NCI-H1694 (cell line): ENCODE measurements at regions not wholly inside any gene's neighbourhood (a gene's known extent, or its start where the extent isn't known, plus 50 kb on each side); places are given as distances from the start of the nearest gene placed in this dataset.
A peak's percentile ranks its signal among the peaks of the same experiment; 100 is the strongest.

Experiments used
- DNase-seq: peaks from one replicate; lab custom pipeline; 2025; lab: John Stamatoyannopoulos, UW

DNA sequence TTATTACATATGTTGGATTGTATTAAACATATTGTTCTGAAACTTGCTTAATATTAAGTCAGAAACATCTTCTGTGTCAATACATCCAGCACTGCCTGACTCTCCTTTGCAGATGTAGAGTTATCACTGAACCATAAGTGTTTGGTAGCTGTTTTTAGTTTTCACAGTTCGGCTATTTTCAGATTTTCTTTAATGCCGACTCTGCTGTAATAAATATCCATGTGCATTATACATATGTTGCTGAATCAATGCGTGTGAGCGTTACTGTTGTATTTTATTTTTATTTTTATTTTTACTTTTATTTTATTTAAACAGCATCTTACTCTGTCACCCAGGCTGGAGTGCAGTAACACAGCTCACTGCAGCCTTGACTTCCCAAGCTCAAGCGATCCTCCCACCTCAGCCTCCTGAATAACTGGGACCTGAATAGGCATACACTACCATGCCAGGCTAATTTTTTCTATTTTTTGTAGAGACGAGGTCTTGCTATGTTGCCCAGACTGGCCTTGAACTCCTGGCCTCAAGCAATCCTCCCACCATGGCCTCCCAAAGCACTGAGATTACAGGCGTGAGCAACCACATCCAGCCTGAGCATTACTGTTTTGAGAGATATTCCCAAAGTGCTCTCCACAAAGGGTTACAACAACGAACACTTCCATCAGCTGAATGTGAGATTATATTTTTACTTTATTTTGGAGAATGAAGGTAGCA lies 50.7 kb upstream of the NOCT start:
- no peak for DNase-seq

DNA sequence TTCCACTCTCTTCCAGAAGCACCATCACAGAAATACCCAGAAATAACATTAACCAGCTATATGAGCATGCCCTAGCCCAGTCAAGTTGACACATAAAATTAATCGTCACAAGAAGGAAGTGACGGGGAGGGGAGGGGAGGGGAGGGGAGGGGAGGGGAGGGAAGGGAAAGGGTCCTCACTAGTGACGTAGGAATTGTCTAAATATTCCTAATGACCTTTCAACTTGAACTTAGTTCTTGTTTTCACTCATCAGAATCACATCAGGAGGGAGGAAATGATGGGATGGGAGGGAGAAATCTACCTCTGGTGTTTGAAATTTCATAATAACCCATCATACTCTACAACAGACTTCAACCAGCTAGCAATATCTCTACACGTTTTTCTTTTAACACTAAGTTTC lies 52.2 kb upstream of the NOCT start:
- no peak for DNase-seq

DNA sequence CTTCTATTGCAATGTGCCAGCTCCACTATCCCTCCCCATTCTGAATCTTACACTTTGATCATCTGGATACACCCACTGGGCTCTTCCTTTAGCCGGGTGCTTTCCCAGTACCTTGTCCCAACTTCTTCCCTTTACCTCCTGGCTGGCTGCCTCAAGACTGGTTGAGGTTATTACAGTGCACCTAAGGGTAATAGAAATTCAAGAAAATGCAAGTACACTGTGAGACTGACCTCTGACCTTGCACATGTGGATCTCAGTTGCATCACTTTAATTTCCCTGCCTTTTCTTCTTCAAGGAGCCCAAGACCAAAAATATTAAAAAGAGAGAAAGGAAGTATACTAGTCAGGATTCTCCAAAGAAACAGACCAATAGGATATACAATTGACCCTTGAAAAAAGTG lies 53.9 kb upstream of the NOCT start:
- no peak for DNase-seq

DNA sequence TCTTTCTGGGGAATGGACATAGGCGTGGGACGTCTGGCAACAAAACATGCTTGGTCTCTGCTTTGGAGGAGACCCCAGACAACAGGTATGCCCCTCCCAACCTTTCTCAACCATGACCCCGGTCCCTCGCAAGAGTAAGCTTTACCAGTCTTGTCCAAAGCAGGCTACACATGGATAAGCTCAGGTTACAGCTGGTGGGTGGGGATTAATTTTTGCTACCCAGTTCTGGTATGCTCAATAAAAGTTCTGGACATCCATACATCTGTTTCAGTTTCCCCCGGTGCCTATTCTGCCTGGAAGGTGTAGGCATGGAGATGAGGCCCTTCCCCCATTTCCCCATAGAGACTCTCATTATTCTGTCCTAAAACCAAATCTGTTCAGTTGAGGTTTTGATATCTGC lies 54.5 kb upstream of the NOCT start:
- DNase-seq: no peak

DNA sequence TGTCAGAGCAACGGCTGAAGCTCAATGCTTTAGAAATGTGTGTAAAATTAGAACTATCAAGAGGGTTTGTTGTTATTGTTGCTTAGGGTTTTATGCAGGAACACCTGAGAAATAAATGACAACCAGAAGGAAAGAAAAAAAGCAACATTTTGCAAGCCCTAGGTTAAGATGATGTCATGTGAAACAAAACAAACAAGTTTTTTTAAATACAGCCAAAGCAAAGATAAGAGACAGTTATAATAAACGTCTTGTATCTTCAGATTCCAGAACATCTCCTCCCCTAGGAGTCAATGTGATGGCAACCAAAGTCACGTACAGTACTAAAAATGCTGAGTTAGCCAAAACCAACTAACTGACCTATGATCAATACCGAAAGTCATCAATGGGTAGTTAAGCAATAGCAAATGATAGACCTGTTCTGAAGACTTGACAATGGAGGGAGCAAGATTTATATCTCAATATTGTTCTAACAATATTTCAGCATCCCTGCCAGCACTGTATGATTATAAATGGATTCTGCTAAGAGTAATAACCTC lies 55.3 kb upstream of the NOCT start:
- DNase-seq: no peak

DNA sequence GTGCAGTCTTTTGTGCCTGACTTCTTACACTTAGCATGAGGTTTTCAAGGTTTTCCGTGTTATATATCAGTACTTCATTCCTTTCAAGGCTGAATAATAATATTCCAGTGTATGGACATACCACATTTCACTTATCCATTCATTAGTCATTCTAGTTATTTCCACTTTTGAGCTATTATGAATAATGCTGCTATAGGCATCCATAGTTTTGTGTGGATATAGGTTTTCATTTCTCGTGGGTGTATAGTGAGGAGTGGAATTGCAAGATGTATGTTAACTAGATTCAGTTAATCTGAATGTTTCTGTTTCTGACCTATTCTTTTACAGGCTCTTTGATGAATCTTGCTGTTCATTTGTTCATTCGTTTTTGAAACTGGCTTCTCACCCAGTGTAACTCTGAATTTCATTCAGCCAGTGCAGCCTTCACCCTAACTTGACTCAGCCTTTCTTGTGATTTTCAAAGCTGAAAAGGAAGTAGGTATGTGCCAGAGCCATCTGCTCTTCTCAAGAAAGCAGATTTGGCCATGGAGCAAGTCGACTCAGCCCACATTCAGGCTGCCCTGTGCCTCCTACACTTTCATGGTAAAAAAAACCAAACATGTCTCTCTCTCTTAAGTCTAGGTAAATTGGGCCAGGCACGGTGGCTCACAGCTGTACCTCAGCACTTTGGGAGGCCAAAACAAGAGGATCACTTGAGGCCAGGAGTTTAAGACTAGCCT lies 56.3 kb upstream of the NOCT start:
- no peak for DNase-seq

DNA sequence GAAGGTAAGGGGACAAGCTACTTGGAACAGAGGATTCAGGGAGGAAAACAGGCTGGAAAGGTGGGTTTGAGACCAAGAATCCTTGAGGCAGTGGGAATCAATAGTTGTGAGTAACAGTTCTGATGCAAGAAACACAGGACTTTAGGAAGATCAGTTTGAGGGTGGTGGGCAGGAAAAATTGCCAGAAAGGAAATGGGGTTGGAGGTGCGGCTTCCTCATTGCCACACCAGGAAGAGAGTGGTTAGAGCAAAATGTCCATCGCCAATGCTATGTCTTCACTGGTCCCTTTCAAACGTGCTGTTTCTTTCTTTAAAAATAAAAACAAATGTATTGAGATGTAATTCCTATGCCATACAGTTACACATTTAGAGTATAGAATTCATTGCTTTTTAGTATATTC lies 57.1 kb upstream of the NOCT start:
- no peak for DNase-seq

DNA sequence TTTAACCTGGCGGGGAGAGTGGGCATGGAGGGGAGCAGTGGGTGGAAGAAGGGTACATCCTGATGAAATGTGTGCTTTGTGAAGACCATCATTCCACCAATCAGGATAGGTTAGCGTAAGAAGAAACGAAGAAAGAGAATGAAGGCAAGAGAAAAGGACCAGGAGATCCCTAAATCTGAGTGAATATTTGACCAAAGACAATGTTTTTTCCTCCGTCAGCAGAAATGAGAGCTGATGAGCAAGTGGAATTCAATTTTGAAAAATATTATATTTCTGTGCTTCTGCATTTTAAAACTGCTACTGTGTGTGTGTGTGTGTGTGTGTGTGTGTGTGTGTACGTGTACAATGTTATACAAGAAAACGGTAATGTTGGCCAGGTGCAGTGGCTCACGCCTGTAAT lies 58.3 kb upstream of the NOCT start:
- DNase-seq: no peak

DNA sequence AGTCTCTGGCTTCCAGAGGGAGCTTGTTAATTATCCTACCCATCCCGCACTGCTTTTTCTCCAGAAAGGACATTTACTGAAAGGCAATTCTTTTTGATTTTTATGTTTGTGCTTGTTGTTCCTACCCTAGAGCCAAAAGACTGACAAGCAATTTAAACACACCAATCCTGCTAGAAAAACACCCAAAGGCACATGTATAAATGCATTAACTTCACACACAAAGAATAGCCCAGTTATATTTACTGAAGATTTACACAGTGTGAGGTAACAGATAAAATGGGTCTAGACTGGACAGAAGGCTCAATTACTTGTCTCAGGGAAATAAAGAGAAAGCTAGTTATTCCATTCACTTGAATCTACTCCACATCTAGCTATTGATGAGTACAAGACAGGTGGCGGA lies 61.2 kb upstream of the NOCT start:
- no peak for DNase-seq

DNA sequence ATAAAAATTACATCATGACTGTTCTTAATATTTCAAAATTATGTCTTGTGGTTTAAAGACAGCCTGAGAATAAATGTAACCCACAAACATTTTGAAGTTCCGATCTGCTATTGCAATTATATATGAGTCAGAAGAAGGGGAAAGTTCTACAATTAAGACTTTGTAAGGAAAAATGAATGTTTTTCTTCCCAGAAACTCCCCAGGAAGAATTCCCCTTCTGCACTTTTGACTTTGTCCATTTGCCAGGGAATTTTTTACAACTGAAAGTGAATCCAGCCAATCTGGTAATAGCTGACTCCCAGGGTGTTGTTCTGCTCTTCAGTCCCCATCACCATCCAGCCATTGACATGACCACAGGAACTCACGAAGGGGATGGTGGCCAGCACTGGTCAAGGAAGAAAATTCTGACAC lies 61.6 kb upstream of the NOCT start:
- no peak for DNase-seq

DNA sequence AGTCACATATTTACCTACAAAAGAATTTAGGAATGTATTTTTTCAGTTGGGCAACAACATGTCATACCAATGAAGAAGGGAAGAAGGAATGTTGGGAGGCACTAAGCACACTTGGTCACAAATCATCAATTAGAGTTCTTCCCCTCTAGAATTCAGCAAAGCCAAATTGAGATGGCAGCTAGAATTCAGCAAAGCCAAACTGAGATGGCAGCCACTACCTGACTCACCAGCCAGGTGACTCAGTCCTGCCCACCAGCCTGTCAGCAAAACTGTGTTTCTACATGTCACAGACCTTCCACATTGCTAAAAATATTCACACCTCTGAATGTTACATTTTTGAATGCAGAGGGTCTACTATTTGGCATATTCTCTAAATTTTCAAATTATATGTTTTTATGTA lies 63.2 kb upstream of the NOCT start:
- no peak for DNase-seq

DNA sequence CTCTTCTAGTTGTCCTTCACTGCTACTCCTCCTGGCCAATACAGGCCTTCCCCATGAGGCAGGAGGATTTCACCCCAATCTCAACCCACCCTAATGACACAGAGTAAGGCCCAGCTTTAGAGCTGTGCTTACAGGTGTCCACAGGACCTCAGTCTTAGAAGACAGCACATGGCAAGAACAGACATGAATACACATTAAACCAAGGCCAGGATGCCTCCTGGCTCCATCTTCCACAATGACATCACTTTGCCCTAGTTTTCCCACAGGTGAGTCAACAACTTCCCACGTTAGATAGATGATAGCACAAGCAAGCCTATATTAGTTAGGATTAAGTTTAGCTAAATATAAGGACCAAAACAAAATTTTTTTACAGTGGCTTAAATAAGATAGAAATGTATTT lies 63.8 kb upstream of the NOCT start:
- no peak for DNase-seq

DNA sequence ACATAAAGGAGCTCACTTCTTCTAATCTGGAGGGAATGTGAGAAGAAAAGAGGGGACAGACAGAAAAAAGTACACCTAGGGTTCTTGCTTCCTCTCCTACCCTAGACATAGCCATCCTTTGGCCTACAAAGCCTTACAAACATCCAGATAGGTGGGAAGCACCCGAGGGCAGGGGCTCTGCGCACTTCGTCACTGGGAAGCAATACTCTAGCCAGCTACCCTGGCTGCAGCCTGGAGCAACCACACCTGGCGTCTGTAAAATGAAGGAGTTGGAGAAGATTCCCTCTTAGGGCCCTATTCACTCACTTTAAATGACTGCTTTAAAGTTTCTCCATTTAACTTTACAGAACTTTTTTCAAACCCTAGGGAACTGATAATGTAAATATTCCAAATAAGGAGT lies 65.7 kb upstream of the NOCT start:
- DNase-seq: no peak

DNA sequence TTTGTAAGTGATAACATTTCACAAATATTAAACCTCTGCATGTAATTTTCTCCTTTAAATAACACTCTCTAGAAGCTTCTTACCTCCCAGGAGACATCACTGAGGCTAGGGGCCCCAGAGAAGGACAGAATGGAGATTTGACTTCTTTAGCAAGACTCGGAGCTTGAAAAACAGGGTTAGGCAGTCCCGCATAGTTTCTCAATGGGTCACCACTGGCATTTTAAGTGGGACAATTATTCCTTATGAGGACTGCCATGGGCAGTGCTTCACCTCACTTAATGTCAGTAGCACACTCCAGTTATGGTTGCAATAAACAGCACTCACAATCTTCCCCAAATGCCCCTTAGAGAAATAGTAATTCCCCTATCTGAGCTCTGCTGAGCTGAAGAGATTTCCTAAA lies 66.7 kb upstream of the NOCT start:
- no peak for DNase-seq

DNA sequence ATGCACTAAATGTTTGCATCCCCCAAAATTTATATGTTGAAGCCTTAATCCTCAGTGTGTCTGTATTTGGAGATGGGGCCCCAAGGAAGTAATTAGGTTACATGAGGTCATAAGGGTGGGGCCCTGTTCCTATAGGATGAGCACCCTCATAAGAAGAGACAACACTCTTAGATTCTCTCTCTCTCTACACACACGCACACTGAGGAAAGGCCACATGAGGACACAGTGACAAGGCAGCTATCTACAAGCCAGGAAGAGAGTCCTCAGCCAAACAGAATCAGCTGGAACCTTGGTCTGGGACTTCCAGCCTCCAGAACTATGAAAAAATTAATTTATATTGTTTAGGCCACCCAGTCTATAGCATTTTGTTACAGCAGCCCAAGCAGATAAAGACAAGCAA lies 69.3 kb upstream of the NOCT start:
- no peak for DNase-seq

DNA sequence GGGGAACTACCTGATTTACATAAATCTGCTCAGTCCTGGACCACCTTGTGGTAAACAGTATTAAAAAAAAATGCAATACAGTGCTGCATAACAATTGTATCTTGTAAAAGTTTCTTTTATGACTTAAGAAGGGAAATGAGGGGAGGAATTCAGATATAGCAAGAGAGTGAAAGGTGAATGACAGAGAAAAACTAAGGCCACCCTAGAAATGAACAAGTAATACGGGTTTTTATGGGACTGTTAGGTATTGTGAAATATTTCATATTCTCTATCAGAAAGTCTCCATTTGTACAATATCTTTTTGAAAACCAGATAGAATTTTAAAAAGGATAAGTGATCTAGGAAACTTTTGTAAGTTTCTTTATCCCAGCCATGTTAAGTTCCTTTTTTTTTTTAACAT lies 69.7 kb upstream of the NOCT start:
- DNase-seq: no peak

DNA sequence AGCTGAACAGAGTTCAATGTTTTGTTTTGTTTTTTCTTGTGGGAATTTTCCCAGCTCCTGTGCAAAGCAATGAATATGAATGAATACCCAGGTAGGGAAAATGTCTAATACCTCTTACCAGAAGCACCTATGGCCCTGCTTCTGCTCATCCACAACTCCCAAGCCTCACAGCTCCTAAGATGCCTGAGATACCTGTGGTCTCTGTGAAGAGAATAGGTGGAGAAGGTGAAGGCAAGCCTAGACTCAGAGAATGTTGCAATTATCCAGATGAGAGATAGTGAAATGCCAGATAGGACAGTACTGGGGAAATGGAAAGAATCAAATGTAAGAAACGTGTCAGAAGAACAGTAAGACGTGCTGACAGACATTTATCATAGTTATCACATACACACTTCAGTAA lies 70.2 kb upstream of the NOCT start:
- DNase-seq: no peak

DNA sequence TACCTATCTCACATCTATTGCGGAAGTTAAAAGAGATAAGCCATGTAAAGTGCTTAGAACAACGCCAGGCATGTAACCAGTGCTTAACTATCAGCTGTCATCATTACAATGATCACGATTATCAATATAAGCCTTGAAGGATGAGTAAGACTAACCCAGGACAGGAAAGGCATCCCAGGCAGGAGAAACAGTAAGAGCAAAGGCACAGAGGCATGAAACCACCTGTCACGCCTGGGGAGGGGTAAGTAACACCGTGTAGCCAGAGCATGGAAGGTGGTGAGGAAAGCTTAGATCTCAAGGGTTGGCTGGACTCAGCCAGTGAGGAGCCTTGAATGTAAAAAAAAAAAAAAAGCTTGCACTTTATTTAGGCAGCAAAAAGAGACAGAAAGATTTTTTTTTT lies 71.7 kb upstream of the NOCT start:
- DNase-seq: no peak

DNA sequence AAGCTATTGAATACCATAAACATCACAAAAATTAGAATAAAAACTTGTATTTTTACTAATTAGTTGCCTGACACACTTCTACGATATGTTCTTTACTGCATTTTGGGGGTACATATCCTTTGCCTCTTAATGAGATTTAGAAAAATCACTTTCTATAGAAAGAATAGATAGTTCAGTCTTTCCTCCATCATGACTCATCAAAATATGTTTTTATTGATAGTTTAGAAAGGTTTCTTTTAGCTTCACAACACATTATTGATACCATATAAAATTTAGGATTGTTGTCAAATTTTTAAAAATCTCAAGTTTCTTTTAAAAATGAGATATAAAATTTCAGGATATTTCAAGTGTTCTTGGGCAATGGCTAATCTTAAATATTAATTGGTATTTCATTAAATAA lies 74.5 kb upstream of the NOCT start:
- DNase-seq: no peak

DNA sequence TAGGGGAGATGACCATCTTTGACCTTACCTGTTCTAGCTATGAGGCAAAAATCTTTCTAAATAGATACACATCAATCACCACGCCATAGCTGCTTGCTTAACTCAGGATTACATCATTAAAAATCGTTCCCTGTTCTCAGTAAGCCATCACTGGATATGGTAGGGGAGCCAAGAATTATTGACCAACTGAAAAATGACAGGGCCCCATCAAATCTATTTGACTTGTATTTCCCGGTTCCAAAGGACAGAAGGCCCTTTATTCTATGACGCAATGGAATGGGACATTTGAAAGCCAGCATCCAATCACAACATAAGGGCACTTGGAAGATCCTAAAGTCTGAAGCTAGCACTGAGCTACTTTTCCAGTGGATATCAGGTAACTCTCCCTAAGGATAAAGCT lies 75.6 kb upstream of the NOCT start:
- no peak for DNase-seq

DNA sequence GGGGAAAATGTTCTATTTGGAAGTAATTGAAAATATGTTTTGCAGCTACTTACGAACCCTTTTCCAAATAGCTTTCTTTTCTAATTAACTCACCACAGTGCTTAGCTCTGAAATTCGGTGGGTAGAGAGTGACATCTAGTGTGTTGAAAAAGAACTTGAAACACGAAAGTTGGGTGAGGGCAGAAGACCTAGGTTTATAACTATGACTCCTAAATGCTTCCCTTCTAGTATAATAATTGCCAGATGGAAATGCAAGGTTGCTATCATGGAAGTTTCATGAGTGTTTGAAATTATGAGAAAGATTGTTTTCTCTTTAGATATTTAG lies 77.3 kb upstream of the NOCT start:
- peak; percentile 23 for DNase-seq

DNA sequence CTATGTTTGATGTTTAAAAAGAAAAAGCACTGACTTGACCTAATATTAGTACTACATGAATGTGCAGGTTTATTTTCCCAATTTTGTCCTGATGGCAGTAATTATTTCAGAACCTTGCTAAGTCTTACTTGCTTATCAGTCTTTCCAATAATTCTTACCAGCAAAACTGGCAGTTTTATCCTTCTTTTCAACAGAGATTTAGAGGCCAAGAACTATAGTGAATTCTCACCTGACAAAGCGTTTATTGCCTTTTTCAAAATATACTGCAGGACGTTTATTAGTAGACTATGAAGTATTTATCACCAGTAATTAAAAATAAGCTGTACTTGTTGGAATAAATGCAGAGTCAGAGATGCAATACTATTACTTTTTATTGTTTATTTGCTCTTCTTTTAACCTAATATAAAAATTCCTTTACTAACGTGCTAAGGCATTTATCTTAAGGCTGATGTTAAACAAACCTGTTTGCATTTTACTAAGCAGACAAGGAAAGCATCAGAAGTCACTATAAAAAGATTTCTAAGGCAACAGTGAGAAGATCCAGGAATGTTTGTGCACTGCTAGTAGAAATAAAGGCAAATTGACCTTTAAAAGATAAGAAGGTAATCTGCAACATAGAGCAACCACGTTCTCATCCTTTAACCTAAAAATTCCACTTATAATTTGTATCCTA lies 80.3 kb upstream of the NOCT start:
- DNase-seq: no peak

DNA sequence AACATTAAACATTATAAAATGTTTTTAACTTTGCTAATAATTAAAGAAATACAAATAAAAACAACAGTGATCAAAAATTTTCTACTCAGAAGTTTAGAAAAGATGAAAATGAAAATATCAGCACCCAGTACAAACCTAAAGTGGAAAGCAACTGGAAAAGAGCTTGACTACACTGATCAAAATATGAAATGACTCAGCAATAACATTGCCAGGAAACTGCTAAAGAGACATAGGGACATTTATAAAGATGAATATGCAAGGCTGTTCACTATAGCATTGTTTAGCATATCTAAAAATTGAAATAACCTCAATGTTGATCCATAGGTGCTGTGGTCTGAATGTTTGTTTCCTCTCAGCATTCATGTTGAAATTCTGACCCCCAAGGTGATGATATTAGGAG lies 88.5 kb upstream of the NOCT start:
- no peak for DNase-seq
